K562 (cell line): ENCODE measurements at regions not wholly inside any gene's neighbourhood (a gene's known extent, or its start where the extent isn't known, plus 50 kb on each side); places are given as distances from the start of the nearest gene placed in this dataset.

Source experiments
- ATAC-seq: fragments of 200-7000 bp; cut with Tn5 transposase; 3 replicates; pipeline ENCODE4 v1.9.1; 2020; ENCODE audit warnings: moderate library complexity
- BruUV-seq: library from RNA; stranded (reverse); fragments of 400-500 nt; replicated peaks from 2 replicates; lab custom pipeline; 2021; lab: Mats Ljungman, UMichigan
- CTCF ChIA-PET: fragments of 300-600 bp; formaldehyde crosslinking; extraction: SDS; loops from one replicate; lab custom pipeline; 2021; ENCODE audit warnings: low intra/inter-chr PET ratio; lab: Yijun Ruan, JAX
- POLR2A ChIA-PET: fragments of 300-600, 350-650 bp; sonication (Branson Sonifier 250); formaldehyde crosslinking; extraction: SDS; loops from one replicate; lab custom pipeline; 2021; ENCODE audit warnings: antibody characterized with exemption, inconsistent platforms; lab: Yijun Ruan, JAX
- DNase-seq, 4 experiments: peaks; one replicate each; pipeline versions ENCODE4 v3.0.0 to v3.0.0-alpha.2; 2011 to 2018; ENCODE audit warnings: low spot score in 3 of 4, mixed read lengths in 3 of 4; ENCODE audit errors: extremely low read depth in 1 of 4
- FAIRE-seq: peaks from 2 replicates; lab custom pipeline; 2011; peaks lifted over from hg19 to GRCh38; lab: Jason Lieb, UNC
- H2AFZ ChIP-seq: 2 replicates; pipeline ENCODE4 v1.6.0; 2011; ENCODE audit warnings: low read depth, low read length, control low read depth, inconsistent platforms
- H3K27ac ChIP-seq: fragments of 200-600 bp; 3 replicates; pipeline ENCODE4 v1.8.0; 2011; ENCODE audit warnings: low read depth, mild to moderate bottlenecking, control low read depth, inconsistent platforms, low read length, moderate library complexity, mixed read lengths; ENCODE audit errors: extremely low read depth
- H3K27me3 ChIP-seq, 2 experiments: fragments of 300-600 bp in 1 of 2; 2 replicates in 1 of 2; 3 replicates in 1 of 2; pipeline versions ENCODE4 v1.6.0 to v1.8.0; 2011; ENCODE audit warnings: inconsistent platforms in 2 of 2, low read length in 2 of 2, mild to moderate bottlenecking in 1 of 2, mixed read lengths in 1 of 2, moderate library complexity in 1 of 2; ENCODE audit not compliant: control insufficient read depth in 2 of 2, insufficient read depth in 2 of 2
- H3K36me3 ChIP-seq: fragments of 300-600 bp; 3 replicates; pipeline ENCODE4 v1.8.0; 2011; ENCODE audit warnings: mild to moderate bottlenecking, low read length, inconsistent platforms; ENCODE audit not compliant: control insufficient read depth, insufficient read depth
- H3K4me1 ChIP-seq, 2 experiments: fragments of 200-600 bp in 1 of 2; replicated peaks in 1 of 2; 2 replicates in 1 of 2; 3 replicates in 1 of 2; pipeline versions ENCODE4 v1.5.1 to v1.8.0; 2011; ENCODE audit warnings: inconsistent platforms in 2 of 2, low read length in 2 of 2, mild to moderate bottlenecking in 1 of 2, mixed read lengths in 1 of 2, moderate library complexity in 1 of 2; ENCODE audit not compliant: control insufficient read depth in 2 of 2, insufficient read depth in 2 of 2
- H3K4me2 ChIP-seq: 2 replicates; pipeline ENCODE4 v1.6.1; 2011; ENCODE audit warnings: low read length, control low read depth, inconsistent platforms, mixed read lengths; ENCODE audit not compliant: insufficient read depth
- H3K4me3 ChIP-seq: fragments of 200-600 bp; sonication (generic), shearing (Covaris generic); 2 replicates; pipeline ENCODE4 v1.5.1; 2016; ENCODE audit warnings: control low read depth, inconsistent platforms
- H3K79me2 ChIP-seq: fragments of 200-600 bp; 3 replicates; pipeline ENCODE4 v1.8.0; 2011; ENCODE audit warnings: low read length, inconsistent platforms; ENCODE audit not compliant: control insufficient read depth, insufficient read depth
- H3K9ac ChIP-seq, 2 experiments: 2 replicates each; pipeline versions ENCODE4 v1.6.0 to v1.6.1; 2011; ENCODE audit warnings: low read depth in 2 of 2, low read length in 2 of 2, control low read depth in 1 of 2, inconsistent platforms in 1 of 2, mild to moderate bottlenecking in 1 of 2, mixed read lengths in 1 of 2; ENCODE audit not compliant: insufficient read depth in 1 of 2
- H3K9me1 ChIP-seq: one replicate; pipeline ENCODE4 v1.6.0; 2011; ENCODE audit warnings: inconsistent platforms, mild to moderate bottlenecking, low read length, moderate library complexity; ENCODE audit not compliant: control insufficient read depth, insufficient read depth
- H3K9me3 ChIP-seq: replicated peaks from 2 replicates; pipeline ENCODE4 v1.5.1; 2011; ENCODE audit warnings: low read depth, low read length, inconsistent platforms; ENCODE audit not compliant: control insufficient read depth, insufficient read depth
- H4K20me1 ChIP-seq: replicated peaks from 2 replicates; pipeline ENCODE4 v1.6.1; 2011; ENCODE audit warnings: low read length, inconsistent platforms, mixed read lengths; ENCODE audit not compliant: control insufficient read depth, insufficient read depth
- ESRRB ChIP-seq: fragments of 250-450 bp; sonication (Bioruptor Pico); IDR thresholded peaks from 2 replicates; pipeline ENCODE4 v1.5.0; 2020; ENCODE audit warnings: mild to moderate bottlenecking, moderate library complexity, borderline replicate concordance
- GABPB1 ChIP-seq: sonication (generic); formaldehyde crosslinking; IDR thresholded peaks from 2 replicates; pipeline ENCODE4 v1.8.0; 2022; ENCODE audit warnings: mild to moderate bottlenecking, missing genetic modification reagents
- GABPB2 ChIP-seq: fragments of 250-450 bp; sonication (Bioruptor Pico); conservative IDR thresholded peaks from 2 replicates; pipeline ENCODE4 v1.5.1; 2021; ENCODE audit warnings: mild to moderate bottlenecking
- L3MBTL2 ChIP-seq: fragments of 450-650 bp; IDR thresholded peaks from 2 replicates; pipeline ENCODE4 v1.6.1; 2016; ENCODE audit warnings: mild to moderate bottlenecking, moderate library complexity
- SUPT5H ChIP-seq: fragments of 450-650 bp; IDR thresholded peaks from 2 replicates; pipeline ENCODE4 v1.6.1; 2016
- TAF7 ChIP-seq: fragments of 450-650 bp; IDR thresholded peaks from 2 replicates; pipeline ENCODE4 v1.6.1; 2016; ENCODE audit warnings: missing genetic modification characterization, missing compliant biosample characterization
- TCF3 ChIP-seq: sonication (generic); formaldehyde crosslinking; IDR thresholded peaks from 2 replicates; pipeline ENCODE4 v1.4.0; 2020; ENCODE audit warnings: mild to moderate bottlenecking, missing genetic modification reagents
- ZKSCAN3 ChIP-seq: fragments of 250-450 bp; sonication (Bioruptor Pico); IDR thresholded peaks from 2 replicates; pipeline ENCODE4 v1.4.0; 2020
- ZNF165 ChIP-seq: fragments of 250-450 bp; sonication (Bioruptor Pico); IDR thresholded peaks from 2 replicates; pipeline ENCODE4 v1.4.0; 2020; ENCODE audit warnings: borderline replicate concordance
- ZNF24 ChIP-seq: fragments of 450-650 bp; IDR thresholded peaks from 2 replicates; pipeline ENCODE4 v1.6.1; 2016
- ZNF253 ChIP-seq: fragments of 250-450 bp; sonication (Bioruptor Pico); conservative IDR thresholded peaks from 2 replicates; pipeline ENCODE4 v1.6.1; 2021; ENCODE audit warnings: mild to moderate bottlenecking
- ZNF717 ChIP-seq: fragments of 250-450 bp; sonication (Bioruptor Pico); IDR thresholded peaks from 2 replicates; pipeline ENCODE4 v1.5.0; 2021
- WGBS: fragments of 100-300 bp; shearing (Covaris generic); methylation state at CpG from one replicate; pipeline ENCODE4 v1.1.6; 2016; ENCODE audit warnings: low coverage, mixed read lengths; ENCODE audit not compliant: insufficient coverage; ENCODE audit errors: missing lambda C conversion rate; 5-methylcytosine and 5-hydroxymethylcytosine counted together
- in situ Hi-C: fragments of 300-500 bp; cut with MboI; formaldehyde crosslinking; loops from 4 replicates; pipeline ENCODE4 v1.15.0; 2018; ENCODE audit warnings: inconsistent platforms, mixed read lengths
- intact Hi-C: fragments of 100-400 bp; cut with micrococcal nuclease; formaldehyde crosslinking; loops from 2 replicates; pipeline ENCODE4 v1.14.2; 2022
- TF ChIP-seq, protein P1 (sequence below): IDR thresholded peaks from 3 replicates; pipeline ENCODE4 v1.6.1; 2011; ENCODE audit warnings: borderline replicate concordance, mild to moderate bottlenecking, moderate library complexity; ENCODE audit not compliant: insufficient read length; ENCODE audit errors: extremely low read depth
- TF ChIP-seq, protein P2 (sequence below): fragments of 200-400 bp; formaldehyde crosslinking; IDR thresholded peaks from 2 replicates; pipeline ENCODE4 v1.6.1; 2017; ENCODE audit warnings: mild to moderate bottlenecking, low read depth, low read length, moderate library complexity
- TF ChIP-seq, protein P3 (sequence below): sonication (generic); formaldehyde crosslinking; IDR thresholded peaks from 2 replicates; pipeline ENCODE4 v1.9.0; 2022; ENCODE audit warnings: mild to moderate bottlenecking, missing genetic modification reagents

DNA sequence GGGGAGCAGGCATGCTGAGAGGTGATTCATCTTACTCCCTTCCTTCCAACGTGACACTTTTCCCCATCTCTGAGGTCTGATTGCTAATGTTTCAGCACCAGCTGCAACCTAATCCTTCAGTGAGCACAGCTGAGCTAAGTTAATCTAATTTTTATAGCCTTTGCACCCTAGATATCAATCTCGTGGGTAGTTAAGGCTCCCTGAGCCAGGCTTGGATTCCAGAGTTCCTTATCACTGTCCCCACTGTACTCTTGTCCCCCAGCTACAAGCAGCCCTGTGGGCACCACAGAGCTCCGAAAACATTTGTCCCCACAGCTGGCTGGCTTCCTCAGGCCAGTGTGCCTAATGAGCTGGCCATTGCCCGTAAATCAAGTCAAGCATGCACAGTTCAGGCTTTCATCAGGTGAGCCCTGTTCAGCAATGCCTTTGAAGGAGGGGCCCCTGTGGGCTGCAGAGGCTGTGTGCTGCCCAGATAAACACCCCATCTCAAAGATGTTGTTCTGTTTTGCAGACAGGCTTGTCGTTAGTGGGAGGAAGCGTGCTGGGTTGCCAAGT lies 376.9 kb upstream of the RASGRP1 start:
- ChIA-PET CTCF (no interaction called here), POLR2A (interaction anchor here (0.6 kb wide), 1 partner anchor 71 kb away, joined by 3 read pairs; no protein-coding TSS in a partner anchor)
- 0% methylated on average over 6 of the region's 6 CpGs for WGBS
- no peak overlapping the region for H2AFZ ChIP-seq
- ATAC-seq (no peak), DNase-seq (no peak), FAIRE-seq (no peak)
- no peak overlapping the region for H3K4me2 ChIP-seq
- H4K20me1 ChIP-seq, result no peaks in the 10 kb centered on the region
- no peaks in the 10 kb centered on the region for H3K9me1 ChIP-seq
- intact Hi-C loops (no loop called here), in situ Hi-C loops (no loop called here)
- H3K9ac ChIP-seq, result no peak overlapping the region
- no TSS peak for BruUV-seq
- H3K9me3 ChIP-seq, result no peaks in the 10 kb centered on the region
- H3K4me1 ChIP-seq, result no peaks in the 10 kb centered on the region
- no peak overlapping the region for H3K27ac ChIP-seq
- H3K4me3 ChIP-seq, result no peak overlapping the region
- TF ChIP-seq ZNF253 (CRISPR knock-in tag), result no peak
- TF ChIP-seq ESRRB (CRISPR knock-in tag), result no peak
- TF ChIP-seq SUPT5H, result no peak
- no peak for TF ChIP-seq TAF7 (tag)
- TF ChIP-seq L3MBTL2, result no peak
- TF ChIP-seq ZNF165, result no peak
- TF ChIP-seq GABPB2 (CRISPR knock-in tag), result no peak
- TF ChIP-seq ZNF24, result no peak
- TF ChIP-seq GABPB1, result no peak
- no peak for TF ChIP-seq TCF3 (CRISPR knock-in tag)
- TF ChIP-seq ZNF717 (CRISPR knock-in tag), result no peak
- TF ChIP-seq ZKSCAN3 (CRISPR knock-in tag), result no peak
- TF ChIP-seq, protein P1, sequence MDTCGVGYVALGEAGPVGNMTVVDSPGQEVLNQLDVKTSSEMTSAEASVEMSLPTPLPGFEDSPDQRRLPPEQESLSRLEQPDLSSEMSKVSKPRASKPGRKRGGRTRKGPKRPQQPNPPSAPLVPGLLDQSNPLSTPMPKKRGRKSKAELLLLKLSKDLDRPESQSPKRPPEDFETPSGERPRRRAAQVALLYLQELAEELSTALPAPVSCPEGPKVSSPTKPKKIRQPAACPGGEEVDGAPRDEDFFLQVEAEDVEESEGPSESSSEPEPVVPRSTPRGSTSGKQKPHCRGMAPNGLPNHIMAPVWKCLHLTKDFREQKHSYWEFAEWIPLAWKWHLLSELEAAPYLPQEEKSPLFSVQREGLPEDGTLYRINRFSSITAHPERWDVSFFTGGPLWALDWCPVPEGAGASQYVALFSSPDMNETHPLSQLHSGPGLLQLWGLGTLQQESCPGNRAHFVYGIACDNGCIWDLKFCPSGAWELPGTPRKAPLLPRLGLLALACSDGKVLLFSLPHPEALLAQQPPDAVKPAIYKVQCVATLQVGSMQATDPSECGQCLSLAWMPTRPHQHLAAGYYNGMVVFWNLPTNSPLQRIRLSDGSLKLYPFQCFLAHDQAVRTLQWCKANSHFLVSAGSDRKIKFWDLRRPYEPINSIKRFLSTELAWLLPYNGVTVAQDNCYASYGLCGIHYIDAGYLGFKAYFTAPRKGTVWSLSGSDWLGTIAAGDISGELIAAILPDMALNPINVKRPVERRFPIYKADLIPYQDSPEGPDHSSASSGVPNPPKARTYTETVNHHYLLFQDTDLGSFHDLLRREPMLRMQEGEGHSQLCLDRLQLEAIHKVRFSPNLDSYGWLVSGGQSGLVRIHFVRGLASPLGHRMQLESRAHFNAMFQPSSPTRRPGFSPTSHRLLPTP, result no peak
- TF ChIP-seq, protein P2, sequence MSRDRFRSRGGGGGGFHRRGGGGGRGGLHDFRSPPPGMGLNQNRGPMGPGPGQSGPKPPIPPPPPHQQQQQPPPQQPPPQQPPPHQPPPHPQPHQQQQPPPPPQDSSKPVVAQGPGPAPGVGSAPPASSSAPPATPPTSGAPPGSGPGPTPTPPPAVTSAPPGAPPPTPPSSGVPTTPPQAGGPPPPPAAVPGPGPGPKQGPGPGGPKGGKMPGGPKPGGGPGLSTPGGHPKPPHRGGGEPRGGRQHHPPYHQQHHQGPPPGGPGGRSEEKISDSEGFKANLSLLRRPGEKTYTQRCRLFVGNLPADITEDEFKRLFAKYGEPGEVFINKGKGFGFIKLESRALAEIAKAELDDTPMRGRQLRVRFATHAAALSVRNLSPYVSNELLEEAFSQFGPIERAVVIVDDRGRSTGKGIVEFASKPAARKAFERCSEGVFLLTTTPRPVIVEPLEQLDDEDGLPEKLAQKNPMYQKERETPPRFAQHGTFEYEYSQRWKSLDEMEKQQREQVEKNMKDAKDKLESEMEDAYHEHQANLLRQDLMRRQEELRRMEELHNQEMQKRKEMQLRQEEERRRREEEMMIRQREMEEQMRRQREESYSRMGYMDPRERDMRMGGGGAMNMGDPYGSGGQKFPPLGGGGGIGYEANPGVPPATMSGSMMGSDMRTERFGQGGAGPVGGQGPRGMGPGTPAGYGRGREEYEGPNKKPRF, result no peak
- TF ChIP-seq, protein P3, sequence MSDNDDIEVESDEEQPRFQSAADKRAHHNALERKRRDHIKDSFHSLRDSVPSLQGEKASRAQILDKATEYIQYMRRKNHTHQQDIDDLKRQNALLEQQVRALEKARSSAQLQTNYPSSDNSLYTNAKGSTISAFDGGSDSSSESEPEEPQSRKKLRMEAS (CRISPR knock-in tag), result no peak
- no peaks in the 10 kb centered on the region for H3K79me2 ChIP-seq
- no peaks in the 10 kb centered on the region for H3K27me3 ChIP-seq
- H3K36me3 ChIP-seq, result no peaks in the 10 kb centered on the region
